ENCODE measurements at regions not wholly inside any gene's neighbourhood (a gene's known extent, or its start where the extent isn't known, plus 50 kb on each side); places are given as distances from the start of the nearest gene placed in this dataset.

GRCh38 chr4:41883988-41884734 lies 51.1 kb upstream of the TMEM33 start:
- DNase-seq (ENCODE audit: extremely low spot score, insufficient read length, low read depth) (no peak), FAIRE-seq (no peak)

GRCh38 chr4:41882625-41883347 lies 52.4 kb upstream of the TMEM33 start:
- FAIRE-seq (peak; percentile 74), DNase-seq (ENCODE audit: extremely low spot score, insufficient read length, low read depth) (peak; percentile 60)

- FAIRE-seq = no peak
Observed at GRCh38 chr4:41881981-41882624, 53.1 kb upstream of the TMEM33 start.

GRCh38 chr4:41880840-41881831 lies 54.1 kb upstream of the TMEM33 start:
- FAIRE-seq (no peak), DNase-seq (ENCODE audit: extremely low spot score, insufficient read length, low read depth) (no peak)

More at GRCh38 chr4:41881981-41882624, 53.1 kb upstream of the TMEM33 start:
- DNase-seq (ENCODE audit: extremely low spot score, insufficient read length, low read depth) = no peak

GRCh38 chr4:41880022-41880837 lies 55.0 kb upstream of the TMEM33 start:
- no peak for DNase-seq (ENCODE audit: extremely low spot score, insufficient read length, low read depth)
- FAIRE-seq = no peak

GRCh38 chr4:41879552-41879951 lies 55.7 kb upstream of the TMEM33 start:
- FAIRE-seq (no peak), DNase-seq (ENCODE audit: extremely low spot score, insufficient read length, low read depth) (no peak)

- FAIRE-seq = no peak
Observed at GRCh38 chr4:41878991-41879491, 56.2 kb upstream of the TMEM33 start.

GRCh38 chr4:41878170-41878969 lies 56.9 kb upstream of the TMEM33 start:
- FAIRE-seq (no peak), DNase-seq (ENCODE audit: extremely low spot score, insufficient read length, low read depth) (no peak)

More at GRCh38 chr4:41878991-41879491, 56.2 kb upstream of the TMEM33 start:
- DNase-seq (ENCODE audit: extremely low spot score, insufficient read length, low read depth) = no peak

GRCh38 chr4:41877020-41877796 lies 58.0 kb upstream of the TMEM33 start:
- FAIRE-seq = no peak
- no peak for DNase-seq (ENCODE audit: extremely low spot score, insufficient read length, low read depth)

GRCh38 chr4:41874873-41875272 lies 60.4 kb upstream of the TMEM33 start:
- DNase-seq (ENCODE audit: extremely low spot score, insufficient read length, low read depth) = no peak
- FAIRE-seq = no peak

- no peak for DNase-seq (ENCODE audit: extremely low spot score, insufficient read length, low read depth)
- no peak for FAIRE-seq
Observed at GRCh38 chr4:41874398-41874797, 60.8 kb upstream of the TMEM33 start.

GRCh38 chr4:41873380-41874295 lies 61.6 kb upstream of the TMEM33 start:
- FAIRE-seq (no peak), DNase-seq (ENCODE audit: extremely low spot score, insufficient read length, low read depth) (no peak)

- no peak for FAIRE-seq
Observed at GRCh38 chr4:41870035-41870434, 65.2 kb upstream of the TMEM33 start.

GRCh38 chr4:41866799-41867677 lies 68.2 kb upstream of the TMEM33 start:
- DNase-seq (ENCODE audit: extremely low spot score, insufficient read length, low read depth) (no peak), FAIRE-seq (no peak)

More at GRCh38 chr4:41870035-41870434, 65.2 kb upstream of the TMEM33 start:
- DNase-seq (ENCODE audit: extremely low spot score, insufficient read length, low read depth) = no peak
